HCT116 (cell line): ENCODE measurements at regions not wholly inside any gene's neighbourhood (a gene's known extent, or its start where the extent isn't known, plus 50 kb on each side); places are given as distances from the start of the nearest gene placed in this dataset.

Experiments used
- ATAC-seq: fragments of 200-7000 bp; cut with Tn5 transposase; 2 replicates; pipeline ENCODE4 v1.9.1; 2020; ENCODE audit warnings: mild to moderate bottlenecking, moderate library complexity
- BruUV-seq: library from RNA; stranded (reverse); fragments of 400-500 nt; replicated peaks from 2 replicates; lab custom pipeline; 2021; lab: Mats Ljungman, UMichigan
- CTCF ChIA-PET: fragments of 300-600 bp; sonication (Branson Sonifier 250); formaldehyde crosslinking; loops from one replicate; lab custom pipeline; 2021; ENCODE audit warnings: antibody characterized with exemption; lab: Charles Lee
- POLR2A ChIA-PET: fragments of 300-600, 350-600 bp; sonication (Branson Sonifier 250); formaldehyde crosslinking; loops from one replicate; lab custom pipeline; 2021; ENCODE audit warnings: antibody characterized with exemption; lab: Charles Lee
- RAD21 ChIA-PET, 2 experiments: fragments of 300-600 bp; sonication (Branson Sonifier 250); formaldehyde crosslinking; loops; one replicate each; lab custom pipeline; 2023; ENCODE audit warnings: low total read pairs in 2 of 2; ENCODE audit not compliant: uncharacterized antibody in 2 of 2, unreplicated experiment in 2 of 2, low non-redundant PET in 1 of 2; lab: Charles Lee
- DNase-seq: peaks from one replicate; pipeline ENCODE4 v3.0.0-alpha.2; 2010; ENCODE audit warnings: low read depth, low spot score
- H2AFZ ChIP-seq: fragments of 200-600 bp; shearing (Covaris generic), sonication (generic); 2 replicates; pipeline ENCODE4 v1.6.1; 2017; ENCODE audit warnings: low read depth, mixed run types, mixed read lengths, antibody characterized with exemption, low read length; ENCODE audit not compliant: poor library complexity, severe bottlenecking
- H3K27ac ChIP-seq: 2 replicates; pipeline ENCODE4 v1.5.1; 2012; ENCODE audit warnings: low read depth, low read length
- H3K27me3 ChIP-seq: fragments of 200-600 bp; sonication (generic); 2 replicates; pipeline ENCODE4 v1.6.1; 2016; ENCODE audit warnings: mixed run types, low read length, mixed read lengths; ENCODE audit not compliant: insufficient read depth
- H3K36me3 ChIP-seq, 2 experiments: fragments of 200-500 bp in 1 of 2; fragments of 200-600 bp in 1 of 2; sonication (Bioruptor generic) in 1 of 2; sonication (generic) in 1 of 2; 2 replicates each; pipeline versions ENCODE4 v1.5.1 to v1.6.1; 2014 to 2016; ENCODE audit warnings: low read length in 2 of 2, inconsistent platforms in 1 of 2, mixed read lengths in 1 of 2, mixed run types in 1 of 2; ENCODE audit not compliant: insufficient read depth in 2 of 2, control insufficient read depth in 1 of 2
- H3K4me1 ChIP-seq, 2 experiments: fragments of 200-600 bp in 1 of 2; sonication (generic) in 1 of 2; 2 replicates each; pipeline versions ENCODE4 v1.5.1 to v1.6.1; 2012 to 2017; ENCODE audit warnings: low read length in 2 of 2, inconsistent platforms in 1 of 2, mild to moderate bottlenecking in 1 of 2, mixed read lengths in 1 of 2, mixed run types in 1 of 2, moderate library complexity in 1 of 2; ENCODE audit not compliant: insufficient read depth in 2 of 2, control insufficient read depth in 1 of 2
- H3K4me2 ChIP-seq: fragments of 200-600 bp; sonication (generic); 2 replicates; pipeline ENCODE4 v1.6.1; 2017; ENCODE audit warnings: mixed run types, low read length, mixed read lengths
- H3K4me3 ChIP-seq, 2 experiments: fragments of 200-600 bp in 1 of 2; sonication (generic) in 1 of 2; replicated peaks in 1 of 2; 2 replicates each; pipeline ENCODE4 v1.5.1; 2011 to 2016; ENCODE audit warnings: low read length in 2 of 2, control low read depth in 1 of 2, low read depth in 1 of 2, mild to moderate bottlenecking in 1 of 2, mixed read lengths in 1 of 2, mixed run types in 1 of 2
- H3K79me2 ChIP-seq: fragments of 200-600 bp; sonication (generic); 2 replicates; pipeline ENCODE4 v1.6.1; 2017; ENCODE audit warnings: mild to moderate bottlenecking, mixed run types, low read length, moderate library complexity, mixed read lengths; ENCODE audit not compliant: insufficient read depth
- H3K9ac ChIP-seq: fragments of 200-600 bp; sonication (generic); 2 replicates; pipeline ENCODE4 v1.6.1; 2016; ENCODE audit warnings: low read length, mixed read lengths
- H3K9me2 ChIP-seq: fragments of 200-600 bp; sonication (generic), shearing (Covaris generic); 2 replicates; pipeline ENCODE4 v1.6.1; 2017; ENCODE audit warnings: mixed run types, mild to moderate bottlenecking, moderate library complexity; ENCODE audit not compliant: insufficient read depth
- H3K9me3 ChIP-seq, 2 experiments: fragments of 200-500 bp in 1 of 2; fragments of 200-600 bp in 1 of 2; sonication (Bioruptor generic) in 1 of 2; sonication (generic) in 1 of 2; 2 replicates each; pipeline ENCODE4 v1.6.1; 2014 to 2017; ENCODE audit warnings: low read length in 2 of 2, mixed read lengths in 2 of 2, inconsistent platforms in 1 of 2, low read depth in 1 of 2, mild to moderate bottlenecking in 1 of 2, mixed run types in 1 of 2, moderate library complexity in 1 of 2; ENCODE audit not compliant: control insufficient read depth in 1 of 2, insufficient read depth in 1 of 2
- H4K20me1 ChIP-seq: fragments of 200-600 bp; sonication (generic), shearing (Covaris generic); 2 replicates; pipeline ENCODE4 v1.6.1; 2017; ENCODE audit warnings: mixed run types, mild to moderate bottlenecking, moderate library complexity; ENCODE audit not compliant: insufficient read depth
- ATF3 ChIP-seq: IDR thresholded peaks from 2 replicates; pipeline ENCODE4 v1.6.1; 2012
- CBX3 ChIP-seq: IDR thresholded peaks from 2 replicates; pipeline ENCODE4 v1.6.1; 2012; ENCODE audit warnings: low read depth
- CEBPB ChIP-seq: IDR thresholded peaks from 2 replicates; pipeline ENCODE4 v1.6.1; 2012; ENCODE audit warnings: low read depth
- EGR1 ChIP-seq: IDR thresholded peaks from 2 replicates; pipeline ENCODE4 v1.6.1; 2012; ENCODE audit warnings: low read depth
- ELF1 ChIP-seq: IDR thresholded peaks from 2 replicates; pipeline ENCODE4 v1.6.1; 2012; ENCODE audit warnings: low read depth, borderline replicate concordance
- EZH2 ChIP-seq: fragments of 200-600 bp; sonication (generic); IDR thresholded peaks from 2 replicates; pipeline ENCODE4 v1.6.1; 2017; ENCODE audit warnings: antibody characterized with exemption, mixed run types
- EZH2phosphoT487 ChIP-seq: fragments of 200-600 bp; IDR thresholded peaks from 2 replicates; pipeline ENCODE4 v1.6.1; 2018; ENCODE audit warnings: antibody characterized with exemption, borderline replicate concordance
- FOSL1 ChIP-seq: IDR thresholded peaks from 2 replicates; pipeline ENCODE4 v1.6.1; 2012; ENCODE audit warnings: low read depth
- POLR2A ChIP-seq: IDR thresholded peaks from 2 replicates; pipeline ENCODE4 v1.7.0; 2011; ENCODE audit warnings: borderline replicate concordance; ENCODE audit not compliant: insufficient read depth, insufficient read length; ENCODE audit errors: extremely low read depth
- POLR2AphosphoS5 ChIP-seq: IDR thresholded peaks from 2 replicates; pipeline ENCODE4 v1.6.1; 2011; ENCODE audit warnings: mild to moderate bottlenecking, low read depth, low read length, moderate library complexity
- RAD21 ChIP-seq: IDR thresholded peaks from 2 replicates; pipeline ENCODE4 v1.6.1; 2012; ENCODE audit warnings: low read depth, mild to moderate bottlenecking
- REST ChIP-seq: IDR thresholded peaks from 2 replicates; pipeline ENCODE4 v1.6.1; 2012; ENCODE audit warnings: low read depth
- SIN3A ChIP-seq: IDR thresholded peaks from 2 replicates; pipeline ENCODE4 v1.6.1; 2012; ENCODE audit warnings: low read depth
- SP1 ChIP-seq: IDR thresholded peaks from 2 replicates; pipeline ENCODE4 v1.6.1; 2012; ENCODE audit warnings: low read depth
- SRF ChIP-seq: IDR thresholded peaks from 2 replicates; pipeline ENCODE4 v1.6.1; 2012; ENCODE audit warnings: low read depth
- YY1 ChIP-seq: IDR thresholded peaks from 2 replicates; pipeline ENCODE4 v1.6.1; 2011; ENCODE audit warnings: low read length, low read depth, moderate library complexity, mild to moderate bottlenecking; ENCODE audit not compliant: insufficient replicate concordance; ENCODE audit errors: extremely low read depth
- ZBTB33 ChIP-seq: IDR thresholded peaks from 2 replicates; pipeline ENCODE4 v1.6.1; 2011; ENCODE audit warnings: mild to moderate bottlenecking, low read length, moderate library complexity; ENCODE audit not compliant: insufficient replicate concordance; ENCODE audit errors: extremely low read depth
- ZFX ChIP-seq: fragments of 450-650 bp; IDR thresholded peaks from 2 replicates; pipeline ENCODE4 v1.6.1; 2017
- ZNF274 ChIP-seq: fragments of 200-500 bp; sonication (Bioruptor generic); IDR thresholded peaks from 2 replicates; pipeline ENCODE4 v1.6.1; 2014; ENCODE audit warnings: mild to moderate bottlenecking, low read depth, low read length, inconsistent platforms
- intact Hi-C: fragments of 100-400 bp; cut with micrococcal nuclease; formaldehyde crosslinking; loops from 2 replicates; pipeline ENCODE4 v1.10.0; 2022

- H3K9me2 ChIP-seq = no peaks in the 10 kb centered on the region
- H3K9ac ChIP-seq = no peak overlapping the region
- RAD21 ChIA-PET = no interaction called here
- POLR2A ChIA-PET = no interaction called here
- H3K4me1 ChIP-seq = no peaks in the 10 kb centered on the region
- no peaks in the 10 kb centered on the region for H4K20me1 ChIP-seq
- H3K27me3 ChIP-seq = no peaks in the 10 kb centered on the region
- CTCF ChIA-PET = no interaction called here
- H2AFZ ChIP-seq = no peak overlapping the region
- no peak overlapping the region for H3K4me3 ChIP-seq
- intact Hi-C loops = no loop called here
- no peak for DNase-seq
- H3K9me3 ChIP-seq = peaks cover 0 to 4% of the 10 kb centered on the region in 2 experiments; a peak in 2 of 4 replicates
- H3K79me2 ChIP-seq = no peaks in the 10 kb centered on the region
- TF ChIP-seq ZFX (no peak), SRF (no peak), CBX3 (no peak), SIN3A (no peak), FOSL1 (no peak), EZH2 (no peak), ZNF274 (no peak), YY1 (no peak), POLR2A (no peak), POLR2AphosphoS5 (no peak), CEBPB (no peak), ATF3 (no peak), SP1 (no peak), EGR1 (no peak), EZH2phosphoT487 (no peak), ELF1 (no peak), ZBTB33 (no peak), REST (no peak), RAD21 (no peak)
- TF ChIP-seq, all 23 proteins: peak for 0
- no TSS peak for BruUV-seq
- H3K4me2 ChIP-seq = no peak overlapping the region
- no peaks in the 10 kb centered on the region for H3K36me3 ChIP-seq
- no peak overlapping the region for H3K27ac ChIP-seq
- ATAC-seq = no peak
Observed at GRCh38 chr20:21873291-21873690, 167.8 kb downstream of the PAX1 start.
